ENCODE measurements at regions not wholly inside any gene's neighbourhood (a gene's known extent, or its start where the extent isn't known, plus 50 kb on each side); places are given as distances from the start of the nearest gene placed in this dataset.
"Not testable (repeated sequence)": the region's sequence is repeated elsewhere in the genome, so short reads cannot be mapped to it uniquely, and the experiment has no call there.

DNA sequence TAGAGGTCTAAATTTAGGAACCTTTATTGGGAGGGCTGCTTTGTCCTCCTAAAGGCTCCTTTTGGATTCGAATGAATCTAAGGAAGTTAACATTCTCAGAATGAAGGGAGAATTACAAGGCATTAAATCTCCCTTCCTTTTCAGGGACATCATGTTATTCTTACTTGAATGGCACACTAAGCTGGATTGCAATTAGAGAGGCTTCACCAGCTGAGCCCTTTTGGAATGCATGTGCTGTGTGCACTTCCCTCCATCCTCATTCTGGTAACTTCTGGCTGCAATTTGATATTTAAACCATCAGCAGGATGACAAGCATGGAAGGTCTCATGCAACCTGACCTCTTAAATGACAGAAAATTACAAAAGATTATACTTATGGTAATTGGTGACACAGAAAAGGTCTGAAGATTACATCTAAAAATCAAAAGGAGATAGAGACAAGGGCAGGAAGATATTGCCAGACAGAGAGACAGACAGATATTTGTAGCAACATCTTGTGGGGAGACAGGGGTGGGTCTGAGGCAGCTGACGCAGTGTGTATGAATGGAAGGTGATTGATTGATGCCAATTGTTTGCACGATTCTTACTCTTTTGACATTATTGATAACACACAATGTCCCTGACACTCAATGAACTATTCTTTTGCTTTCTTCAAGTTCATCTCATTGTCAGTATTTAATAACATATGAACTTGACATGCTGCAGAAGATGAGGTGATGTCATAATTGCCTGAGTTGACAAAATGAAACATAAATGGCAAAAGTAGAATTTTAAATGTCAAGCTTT is 570.8 kb upstream of the GYPC start:
- ATAC-seq (no peak), DNase-seq (no peak)

DNA sequence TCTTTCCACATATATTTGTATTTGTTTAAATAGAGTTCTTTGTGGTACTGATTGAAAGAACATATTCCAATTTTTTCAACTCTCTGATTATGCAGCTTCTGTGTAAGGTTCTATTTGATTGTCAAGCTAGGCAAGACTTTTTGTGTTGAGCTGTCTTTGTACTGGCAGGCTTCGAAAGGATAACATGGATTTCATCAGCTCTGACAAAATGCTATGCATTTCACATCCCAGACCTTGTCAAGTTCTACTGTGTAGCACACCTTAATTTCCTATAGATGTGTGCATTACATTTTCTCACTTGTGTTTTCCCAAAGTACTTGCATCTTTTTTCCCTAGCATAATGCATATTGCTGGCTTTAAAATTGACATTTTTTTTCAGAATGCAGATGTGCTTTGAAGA is 555.0 kb upstream of the GYPC start:
- intact Hi-C loops (cut with micrococcal nuclease), result no loop called here
- DNase-seq (no peak), ATAC-seq (no peak)

More for the DNA sequence above, 570.8 kb upstream of the GYPC start:
- intact Hi-C loops (cut with micrococcal nuclease), result no loop called here

DNA sequence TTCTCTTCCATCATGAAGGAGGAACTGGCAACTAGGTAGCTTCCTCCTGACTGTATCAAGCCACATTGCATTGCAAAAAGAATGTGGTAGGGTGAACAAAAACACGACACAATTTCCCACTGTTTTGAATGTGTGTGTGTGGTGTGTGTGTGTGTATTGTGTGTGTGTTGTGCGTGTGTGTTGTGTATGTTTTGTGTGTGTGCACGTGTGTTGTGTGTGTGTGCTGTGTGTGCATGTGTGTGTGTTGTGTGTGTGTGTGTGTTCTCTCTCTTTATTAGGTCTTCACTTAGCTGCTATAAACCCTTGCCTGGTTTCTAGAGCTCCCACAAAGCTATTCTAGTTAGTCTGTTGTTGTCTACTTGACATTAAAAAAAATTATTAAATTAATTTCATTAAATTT is 550.0 kb upstream of the GYPC start:
- DNase-seq (no peak), ATAC-seq (no peak)
- intact Hi-C loops (cut with micrococcal nuclease), result no loop called here

DNA sequence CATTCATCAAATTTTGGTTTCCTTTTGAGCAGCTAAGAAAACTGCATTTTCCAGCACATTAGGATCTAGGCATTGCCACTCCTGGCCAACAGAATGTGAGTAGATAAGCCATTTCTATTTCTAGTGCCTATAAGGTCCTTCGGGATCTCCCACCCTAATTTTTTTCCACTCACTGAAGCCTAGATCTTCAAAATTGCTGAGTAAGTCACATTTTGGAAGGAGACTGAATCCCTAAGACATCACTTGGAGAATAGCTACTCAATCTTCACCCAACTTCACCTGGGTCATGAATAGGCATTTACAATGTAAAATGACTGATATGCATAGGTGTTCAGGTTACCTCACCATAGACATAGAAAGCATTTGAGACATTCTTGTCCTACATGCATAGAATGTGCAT is 548.1 kb upstream of the GYPC start:
- intact Hi-C loops (cut with micrococcal nuclease), result no loop called here
- no peak for ATAC-seq
- DNase-seq, result no peak

DNA sequence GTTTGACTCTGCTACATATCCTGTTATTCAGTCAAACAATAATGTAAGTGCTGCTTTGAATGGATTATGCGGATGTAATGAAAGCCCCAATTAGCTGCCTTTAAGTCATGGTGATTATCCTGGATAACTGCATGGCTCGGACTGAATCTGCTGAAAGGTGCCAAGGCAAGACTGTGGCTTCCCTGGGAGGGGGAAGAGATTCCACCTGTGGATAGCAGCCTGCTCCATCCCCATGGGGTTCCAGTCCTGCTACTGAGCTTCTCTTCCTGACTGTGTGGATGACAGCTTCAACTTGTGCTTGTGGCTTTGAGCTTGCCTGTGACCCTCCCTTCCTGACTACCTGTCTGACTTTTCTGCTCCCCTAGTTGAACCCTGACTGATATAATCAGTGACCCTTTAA is 540.0 kb upstream of the GYPC start:
- ATAC-seq, result no peak
- DNase-seq, result no peak
- intact Hi-C loops (cut with micrococcal nuclease), result no loop called here

DNA sequence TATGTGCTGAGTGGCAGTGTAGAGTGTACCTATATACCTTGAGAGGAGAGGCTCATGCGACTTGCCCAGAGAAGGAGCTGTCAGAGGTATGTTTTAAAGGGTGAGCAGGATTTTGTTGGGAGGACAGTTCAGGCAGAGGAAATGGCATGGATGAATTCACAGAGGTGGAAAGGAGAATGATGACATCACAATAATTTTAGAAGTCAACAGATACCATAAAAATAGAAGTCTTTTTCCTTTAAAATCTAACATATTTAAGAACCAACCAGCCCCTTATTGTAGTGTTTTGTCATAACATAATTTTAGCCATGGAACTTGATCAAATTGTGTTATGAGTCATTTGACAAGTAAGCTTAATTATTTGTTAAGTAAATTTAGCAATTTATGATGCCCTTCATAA is 538.1 kb upstream of the GYPC start:
- DNase-seq (no peak), ATAC-seq (no peak)
- intact Hi-C loops (cut with micrococcal nuclease), result no loop called here

DNA sequence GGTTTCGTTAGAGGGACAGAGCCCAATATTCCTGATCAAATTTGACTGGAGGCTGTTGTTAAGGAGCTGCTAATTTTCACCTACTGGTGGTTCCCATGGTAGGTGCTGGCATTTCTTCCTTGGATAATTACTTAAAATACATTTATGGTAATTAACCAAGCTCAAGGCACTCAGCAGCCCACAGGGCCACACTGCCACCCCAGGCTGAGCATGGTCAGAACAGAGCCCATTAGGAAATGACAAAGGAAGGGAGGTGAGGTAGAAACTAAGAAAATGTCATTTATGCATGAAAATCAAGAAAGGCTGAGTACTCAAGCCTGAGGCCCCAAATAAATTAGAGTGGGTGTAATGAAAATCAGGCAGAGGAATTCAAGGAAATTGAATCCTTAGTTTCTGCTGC is 510.2 kb upstream of the GYPC start:
- intact Hi-C loops (cut with micrococcal nuclease), result no loop called here
- DNase-seq (no peak), ATAC-seq (no peak)

DNA sequence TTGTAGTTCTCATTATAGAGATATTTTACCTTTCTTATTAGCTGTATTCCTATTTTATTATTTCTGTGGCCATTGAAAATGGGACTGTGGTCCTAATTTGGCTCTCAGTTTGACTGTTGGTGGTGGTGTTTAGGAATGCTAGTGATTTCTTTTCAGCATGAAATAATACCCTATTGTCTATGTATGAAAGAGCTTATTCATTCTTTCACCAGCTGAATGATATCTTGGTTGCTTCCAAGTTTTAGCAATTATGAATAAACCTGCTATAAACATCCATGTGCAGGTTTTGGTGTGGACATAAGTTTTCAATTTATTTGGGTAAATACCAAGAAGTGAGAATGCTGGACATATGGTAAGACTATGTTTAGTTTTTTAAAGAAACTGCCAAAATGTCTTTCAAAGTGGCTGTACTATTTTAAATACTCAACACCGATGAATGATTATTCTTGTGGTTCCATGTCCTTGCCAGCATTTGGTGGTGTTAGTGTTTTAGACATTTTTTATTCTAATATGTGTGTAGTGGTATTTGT is 501.6 kb upstream of the GYPC start:
- DNase-seq (no peak), ATAC-seq (no peak)
- intact Hi-C loops (cut with micrococcal nuclease), result no loop called here

DNA sequence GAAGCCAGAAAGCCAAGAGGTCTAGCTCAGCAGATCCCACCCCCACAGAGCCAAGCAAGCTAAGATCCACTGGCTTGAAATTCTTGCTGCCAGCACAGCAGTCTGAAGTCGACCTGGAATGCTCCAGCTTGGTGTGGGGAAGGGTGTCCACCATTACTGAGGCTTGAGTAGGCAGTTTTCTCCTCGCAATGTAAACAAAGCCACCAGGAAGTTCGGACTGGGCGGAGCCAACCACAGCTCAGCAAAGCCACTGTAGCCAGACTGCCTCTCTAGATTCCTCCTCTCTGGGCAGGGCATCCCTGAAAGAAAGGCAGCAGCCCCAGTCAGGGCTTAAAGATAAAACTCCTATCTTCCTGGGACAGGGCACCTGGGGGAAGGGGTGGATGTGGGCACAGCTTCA is 495.0 kb upstream of the GYPC start:
- intact Hi-C loops (cut with micrococcal nuclease); DNase-seq; ATAC-seq: not testable (repeated sequence)

DNA sequence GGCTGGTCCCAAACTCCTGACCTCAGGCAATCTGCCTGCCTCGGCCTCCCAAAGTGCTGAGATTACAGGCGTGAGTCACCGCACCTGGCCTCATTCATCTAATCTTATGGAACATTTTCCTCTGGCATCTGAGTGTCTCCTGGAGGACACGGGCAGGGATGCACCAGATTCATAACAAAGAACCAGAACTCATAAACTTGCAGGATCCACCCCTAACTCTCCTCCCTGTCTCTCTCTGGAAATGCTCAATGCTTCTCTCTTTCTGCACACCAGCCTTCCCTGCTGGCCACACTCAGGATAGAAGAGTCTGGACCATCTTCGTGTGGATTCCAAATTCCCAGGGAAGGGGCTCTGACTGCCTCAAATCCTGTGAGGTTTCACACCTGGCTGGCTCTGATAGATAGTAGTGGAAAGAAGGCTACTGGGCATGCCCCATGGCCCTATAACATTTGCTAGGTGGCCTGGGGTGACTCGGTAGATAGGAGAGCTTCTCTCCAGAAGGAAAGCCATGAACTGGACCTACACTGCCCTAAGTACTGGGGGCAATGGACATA is 483.2 kb upstream of the GYPC start:
- intact Hi-C loops (cut with micrococcal nuclease), result no loop called here
- ATAC-seq, result no peak
- no peak for DNase-seq

DNA sequence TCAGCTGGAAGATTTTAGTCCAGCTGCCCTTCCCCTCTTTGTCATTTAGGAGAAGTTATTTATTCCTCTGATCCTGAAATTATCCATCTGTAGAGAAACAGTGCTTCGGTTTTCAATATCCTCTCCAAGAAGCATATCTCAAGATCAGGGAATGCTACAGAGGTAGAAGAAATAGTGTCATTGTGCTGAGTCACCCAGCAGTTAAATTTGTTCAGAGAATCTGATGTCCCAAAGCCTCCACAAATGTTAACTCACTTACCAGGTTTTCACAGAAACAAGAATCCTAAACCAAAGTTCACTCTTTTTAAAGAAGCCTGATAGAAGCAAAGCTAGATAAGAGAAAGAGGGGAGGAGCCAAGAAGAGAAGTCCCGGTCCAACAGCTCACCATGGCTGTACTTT is 480.7 kb upstream of the GYPC start:
- ATAC-seq, result no peak
- no peak for DNase-seq
- intact Hi-C loops (cut with micrococcal nuclease), result no loop called here

DNA sequence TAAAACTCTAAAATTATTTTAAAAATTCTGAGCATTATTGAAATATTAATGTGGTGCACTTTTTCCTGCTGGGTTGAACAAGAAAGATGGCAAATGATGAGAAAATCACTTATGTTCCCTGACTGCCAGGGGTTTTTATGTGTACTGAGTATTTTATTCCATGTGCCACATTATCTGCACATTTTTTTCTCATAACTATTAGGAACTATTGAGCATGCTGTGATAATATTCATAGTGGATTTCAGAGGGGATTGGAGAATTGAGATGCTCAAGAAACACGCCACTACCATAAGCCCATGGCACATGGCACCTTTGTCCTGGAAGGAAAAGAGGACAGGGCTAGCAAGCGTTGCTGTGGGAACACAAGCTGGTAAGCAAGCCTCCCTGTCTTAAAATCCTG is 478.5 kb upstream of the GYPC start:
- ATAC-seq, result no peak
- no peak for DNase-seq
- intact Hi-C loops (cut with micrococcal nuclease), result no loop called here

DNA sequence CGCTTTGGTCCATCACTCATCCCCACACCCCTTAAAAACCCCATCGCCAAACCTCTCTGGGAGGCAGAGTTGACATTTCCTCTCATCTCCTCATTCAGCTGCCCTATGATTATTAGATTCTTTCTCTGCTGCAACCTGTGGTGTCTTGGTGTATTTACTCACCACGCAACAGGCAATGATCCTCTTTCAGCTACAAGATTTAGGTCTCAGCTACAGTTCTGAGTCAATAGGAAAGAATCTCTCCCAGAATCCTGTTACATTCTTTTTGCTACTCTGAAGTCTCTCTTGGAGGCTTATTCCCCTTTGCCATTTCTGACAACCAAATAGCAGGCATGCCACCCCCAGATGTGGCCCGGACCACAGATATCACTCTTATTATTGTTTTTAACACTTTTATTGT is 468.3 kb upstream of the GYPC start:
- DNase-seq (no peak), ATAC-seq (no peak)
- intact Hi-C loops (cut with micrococcal nuclease), result no loop called here

DNA sequence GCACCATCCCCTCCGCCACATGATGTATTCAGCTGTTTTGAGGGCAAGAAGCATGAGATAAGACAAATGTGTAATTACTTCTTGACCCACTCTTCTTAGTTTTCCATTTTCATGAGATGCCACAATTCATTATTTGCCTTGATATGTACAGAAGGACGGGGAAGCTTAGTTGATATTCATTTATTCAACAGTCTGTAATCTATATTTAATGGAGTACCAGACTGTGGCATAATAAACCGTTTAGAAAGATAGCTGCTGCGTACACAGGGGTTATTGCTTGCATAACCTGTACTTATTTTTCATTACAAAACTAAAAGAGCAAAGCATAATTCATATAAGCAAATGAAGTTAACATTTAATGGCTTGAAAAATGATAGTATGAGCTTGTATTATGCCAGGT is 466.4 kb upstream of the GYPC start:
- DNase-seq, result no peak
- intact Hi-C loops (cut with micrococcal nuclease), result no loop called here
- ATAC-seq, result no peak

DNA sequence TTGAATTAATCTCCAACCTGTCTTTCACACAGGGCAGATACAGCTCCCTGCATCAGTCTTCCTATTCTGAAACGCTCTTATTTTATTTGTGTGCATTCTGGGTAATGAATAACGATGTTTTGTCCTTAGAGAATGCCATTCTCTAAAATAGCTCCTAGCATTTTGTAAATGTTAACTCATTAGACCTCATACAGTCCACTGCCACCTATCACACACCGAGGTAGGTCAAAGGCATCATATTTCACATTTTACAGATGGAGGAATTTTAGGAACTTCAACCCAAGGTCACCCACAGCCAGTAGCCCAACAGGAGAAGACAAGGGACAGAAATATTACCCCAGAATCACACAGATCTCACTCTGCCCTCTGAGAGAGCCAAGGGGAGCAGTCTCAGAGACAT is 455.4 kb upstream of the GYPC start:
- intact Hi-C loops (cut with micrococcal nuclease), result no loop called here
- DNase-seq (no peak), ATAC-seq (no peak)

DNA sequence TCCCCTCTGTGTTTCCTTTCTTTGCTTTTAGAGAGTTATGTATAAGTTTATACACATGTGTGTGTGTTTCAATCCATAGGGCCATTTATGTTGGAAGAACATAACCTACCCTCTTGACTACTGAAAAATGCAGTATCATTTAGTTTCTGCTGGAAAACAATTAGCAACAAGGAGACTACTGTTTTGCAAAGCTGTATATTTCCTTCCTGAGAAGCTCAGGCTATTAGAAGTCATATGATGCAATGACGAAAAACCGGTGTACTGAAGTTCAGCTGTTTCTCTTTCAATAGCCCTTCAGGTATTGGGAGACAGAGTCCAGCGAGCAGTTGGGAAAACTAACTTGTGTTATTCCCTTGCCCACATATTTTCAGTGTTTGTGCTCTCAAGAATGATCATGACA is 447.7 kb upstream of the GYPC start:
- ATAC-seq (no peak), DNase-seq (no peak)
- intact Hi-C loops (cut with micrococcal nuclease), result no loop called here

DNA sequence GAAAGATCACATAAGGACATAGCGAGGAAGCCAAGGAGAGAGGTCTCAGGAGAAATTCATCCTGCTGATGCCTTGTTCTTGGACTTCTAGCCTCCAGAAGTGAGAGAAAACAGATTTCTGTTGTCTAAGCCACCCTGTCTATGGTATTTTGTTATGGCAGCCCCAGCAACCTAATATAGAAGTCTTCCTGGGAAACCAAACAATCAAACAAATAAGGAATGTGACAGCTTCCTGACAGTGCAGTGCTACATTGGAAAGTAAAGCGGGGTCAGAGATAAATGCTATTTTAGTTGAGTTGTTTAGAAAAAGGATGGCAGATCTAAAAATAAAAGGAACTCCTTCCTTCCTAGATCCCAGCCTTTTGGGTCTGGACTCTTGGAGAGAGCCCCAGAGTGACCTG is 443.2 kb upstream of the GYPC start:
- DNase-seq, result no peak
- intact Hi-C loops (cut with micrococcal nuclease), result no loop called here
- ATAC-seq, result peak; percentile 67

DNA sequence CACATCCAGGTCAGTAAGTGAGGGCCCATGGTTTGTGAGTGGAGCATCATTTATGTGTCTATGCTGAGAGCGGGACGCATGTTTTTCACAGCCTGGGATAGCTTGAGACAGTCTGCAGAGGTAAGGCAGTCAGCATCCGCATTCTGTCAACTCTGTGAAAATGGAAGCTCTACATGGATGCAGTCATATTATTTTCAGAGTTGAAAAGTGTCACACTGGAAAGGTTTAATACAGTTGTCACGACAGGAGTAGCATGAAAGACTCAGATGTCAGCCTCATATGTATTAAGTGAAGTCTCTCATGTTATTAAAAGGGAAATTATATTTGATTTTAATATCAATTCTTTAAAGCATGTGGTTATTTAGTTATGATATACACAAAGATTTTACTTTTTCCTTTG is 436.9 kb upstream of the GYPC start:
- ATAC-seq, result no peak
- intact Hi-C loops (cut with micrococcal nuclease), result no loop called here
- no peak for DNase-seq

DNA sequence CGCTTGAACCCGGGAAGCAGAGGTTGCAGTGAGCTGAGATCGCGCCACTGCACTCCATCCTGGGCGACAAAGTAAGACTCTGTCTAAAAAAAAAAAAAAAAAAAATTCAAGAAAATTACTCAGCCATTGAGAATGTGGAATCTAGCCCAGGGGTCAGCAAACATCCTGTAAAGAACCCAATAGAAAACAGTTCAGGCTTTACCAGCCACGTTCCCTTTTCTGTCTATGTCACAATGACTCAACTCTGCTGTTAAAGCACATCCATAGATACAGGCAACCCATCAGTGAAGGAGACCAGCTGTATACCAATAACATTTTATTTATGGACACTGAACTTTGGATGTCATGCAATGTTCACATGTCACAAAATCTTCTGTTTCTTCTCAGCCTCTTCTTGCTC is 435.6 kb upstream of the GYPC start:
- ATAC-seq, result no peak
- no peak for DNase-seq
- intact Hi-C loops (cut with micrococcal nuclease), result loop anchor here (10.0 kb wide), 1 partner anchor 554 kb away; no protein-coding TSS in a partner anchor

DNA sequence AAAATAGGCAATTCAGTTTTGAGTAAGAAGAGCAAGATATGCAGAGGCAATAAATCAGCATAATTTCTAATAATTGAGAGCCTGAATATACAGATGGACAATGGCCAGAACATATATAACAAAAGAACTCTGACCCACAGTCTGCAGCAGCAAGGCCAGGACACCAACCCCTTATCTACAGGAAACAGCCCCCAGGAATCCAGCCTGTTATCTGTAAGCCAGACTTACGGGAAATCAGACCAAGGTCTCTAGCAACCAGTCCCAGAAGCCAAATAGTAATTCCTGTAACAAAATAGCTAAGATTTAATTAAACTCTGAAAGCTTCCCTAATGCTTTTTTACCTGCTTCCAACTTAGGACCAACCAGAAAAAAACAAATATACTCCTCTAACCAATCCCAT is 434.5 kb upstream of the GYPC start:
- intact Hi-C loops (cut with micrococcal nuclease), result loop anchor here (10.0 kb wide), 1 partner anchor 553 kb away; no protein-coding TSS in a partner anchor
- DNase-seq, result no peak
- ATAC-seq, result no peak

DNA sequence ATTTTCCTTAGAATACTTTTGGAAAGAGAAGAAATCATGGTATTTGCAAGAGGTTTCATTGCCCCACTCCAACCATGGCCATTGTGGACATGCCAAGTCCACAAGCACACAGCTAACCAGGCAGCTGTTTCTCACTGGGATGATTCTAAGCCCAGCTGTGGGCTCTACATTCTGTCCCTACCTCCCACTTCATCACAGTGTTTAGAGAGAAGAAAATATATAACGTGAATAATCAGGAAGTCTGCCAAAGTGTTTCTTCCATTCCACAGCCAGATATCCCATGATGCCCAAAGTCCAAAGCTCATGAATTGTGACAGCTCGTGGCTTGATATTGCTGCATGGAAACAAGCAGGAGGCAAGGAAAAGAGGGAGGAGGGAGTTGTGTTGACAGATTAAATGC is 433.7 kb upstream of the GYPC start:
- ATAC-seq (no peak), DNase-seq (no peak)
- intact Hi-C loops (cut with micrococcal nuclease), result loop anchor here (10.0 kb wide), 1 partner anchor 553 kb away; no protein-coding TSS in a partner anchor

Data from left ventricle myocardium superior (tissue), 1 donor.